Loucy (cell line): ENCODE measurements at regions not wholly inside any gene's neighbourhood (a gene's known extent, or its start where the extent isn't known, plus 50 kb on each side); places are given as distances from the start of the nearest gene placed in this dataset.
A peak's percentile ranks its signal among the peaks of the same experiment; 100 is the strongest.

Experiments
- H2AFZ ChIP-seq: fragments of 200-600 bp; sonication (generic); 2 replicates; pipeline ENCODE4 v1.6.0; 2016; ENCODE audit warnings: antibody characterized with exemption, mild to moderate bottlenecking, low read length, moderate library complexity
- H3F3A ChIP-seq: fragments of 200-600 bp; 2 replicates; pipeline ENCODE4 v1.6.0; 2016; ENCODE audit warnings: antibody characterized with exemption, low read depth, mild to moderate bottlenecking
- H3K27me3 ChIP-seq: fragments of 200-600 bp; sonication (generic); 2 replicates; pipeline ENCODE4 v1.6.1; 2014; ENCODE audit warnings: low read length, mild to moderate bottlenecking; ENCODE audit not compliant: insufficient read depth, poor library complexity, severe bottlenecking
- H3K36me3 ChIP-seq: fragments of 200-600 bp; sonication (generic); 2 replicates; pipeline ENCODE4 v1.6.1; 2016; ENCODE audit warnings: low read length; ENCODE audit not compliant: insufficient read depth
- H3K4me1 ChIP-seq: fragments of 200-600 bp; sonication (generic); 2 replicates; pipeline ENCODE4 v1.5.1; 2014; ENCODE audit warnings: low read length, mild to moderate bottlenecking; ENCODE audit not compliant: insufficient read depth, poor library complexity, severe bottlenecking
- H3K4me2 ChIP-seq: fragments of 200-600 bp; sonication (generic); 2 replicates; pipeline ENCODE4 v1.6.0; 2014; ENCODE audit warnings: antibody characterized with exemption, low read length, low read depth, mild to moderate bottlenecking; ENCODE audit not compliant: poor library complexity, severe bottlenecking
- H3K4me3 ChIP-seq: fragments of 200-600 bp; sonication (generic); 2 replicates; pipeline ENCODE4 v1.5.1; 2014; ENCODE audit warnings: low read length, mild to moderate bottlenecking, mixed read lengths; ENCODE audit not compliant: poor library complexity, severe bottlenecking
- H3K79me2 ChIP-seq: fragments of 200-600 bp; sonication (generic); 2 replicates; pipeline ENCODE4 v1.6.1; 2014; ENCODE audit warnings: low read length; ENCODE audit not compliant: insufficient read depth
- H3K9ac ChIP-seq: fragments of 200-600 bp; sonication (generic); 2 replicates; pipeline ENCODE4 v1.6.0; 2014; ENCODE audit warnings: mild to moderate bottlenecking, low read depth, low read length, moderate library complexity; ENCODE audit not compliant: poor library complexity, severe bottlenecking
- H3K9me2 ChIP-seq: fragments of 200-600 bp; sonication (generic); replicated peaks from 2 replicates; pipeline ENCODE4 v1.6.1; 2016; ENCODE audit warnings: low read depth, low read length, mixed read lengths
- H3K9me3 ChIP-seq: fragments of 200-600 bp; sonication (generic); 2 replicates; pipeline ENCODE4 v1.6.1; 2014; ENCODE audit warnings: mild to moderate bottlenecking, antibody characterized with exemption, low read length, low read depth; ENCODE audit not compliant: insufficient read depth
- H4K20me1 ChIP-seq: fragments of 200-600 bp; sonication (generic); 2 replicates; pipeline ENCODE4 v1.6.0; 2014; ENCODE audit warnings: antibody characterized with exemption, low read length, mild to moderate bottlenecking; ENCODE audit not compliant: insufficient read depth, poor library complexity, severe bottlenecking
- CTCF ChIP-seq: fragments of 200-600 bp; sonication (generic); conservative IDR thresholded peaks from 2 replicates; pipeline ENCODE4 v1.5.1; 2014; ENCODE audit warnings: mild to moderate bottlenecking, antibody characterized with exemption, low read length
- EZH2phosphoT487 ChIP-seq: fragments of 200-600 bp; IDR thresholded peaks from 2 replicates; pipeline ENCODE4 v1.6.1; 2018; ENCODE audit warnings: antibody characterized with exemption, mild to moderate bottlenecking, moderate library complexity, borderline replicate concordance

- Histone ChIP-seq H3K9ac (peak overlapping the region; percentile 81), H3K9me3 (no peaks in the 10 kb centered on the region), H3K4me3 (peak overlapping the region; percentile 68), H3K4me2 (peak overlapping the region; percentile 86), H2AFZ (no peak overlapping the region), H3F3A (no peaks in the 10 kb centered on the region; the same call in 1 of the 2 replicates), H3K27me3 (no peaks in the 10 kb centered on the region), H4K20me1 (no peaks in the 10 kb centered on the region), H3K36me3 (no peaks in the 10 kb centered on the region), H3K9me2 (no peaks in the 10 kb centered on the region), H3K4me1 (peaks cover 42% of the 10 kb centered on the region), H3K79me2 (no peaks in the 10 kb centered on the region)
- TF ChIP-seq CTCF (no peak), EZH2phosphoT487 (no peak)
Observed at GRCh38 chr22:27669798-27670599, 131.6 kb downstream of the MN1 start.

GRCh38 chr22:27670701-27671412, 130.7 kb downstream of the MN1 start:
- Histone ChIP-seq H3K4me1 (peaks cover 42% of the 10 kb centered on the region), H3K27me3 (no peaks in the 10 kb centered on the region), H3K9me3 (no peaks in the 10 kb centered on the region)

GRCh38 chr22:27671413-27671935, 130.1 kb downstream of the MN1 start:
- peaks cover 42% of the 10 kb centered on the region for H3K4me1 ChIP-seq

More at GRCh38 chr22:27670701-27671412, 130.7 kb downstream of the MN1 start:
- H3K79me2 ChIP-seq, result no peaks in the 10 kb centered on the region
- peak overlapping the region; percentile 81 for H3K9ac ChIP-seq
- no peaks in the 10 kb centered on the region; the same call in 1 of the 2 replicates for H3F3A ChIP-seq
- H4K20me1 ChIP-seq, result no peaks in the 10 kb centered on the region
- TF ChIP-seq EZH2phosphoT487 (no peak), CTCF (no peak)
- H3K4me3 ChIP-seq, result peak overlapping the region; percentile 68
- H3K36me3 ChIP-seq, result no peaks in the 10 kb centered on the region
- H2AFZ ChIP-seq, result peak overlapping the region; percentile 61; the same call in 1 of the 2 replicates
- no peaks in the 10 kb centered on the region for H3K9me2 ChIP-seq
- H3K4me2 ChIP-seq, result peak overlapping the region; percentile 86

More at GRCh38 chr22:27671413-27671935, 130.1 kb downstream of the MN1 start:
- TF ChIP-seq EZH2phosphoT487 (no peak), CTCF (no peak)
- H3K9ac ChIP-seq, result peak overlapping the region; percentile 81
- H3K4me3 ChIP-seq, result peak overlapping the region; percentile 68
- H3K9me2 ChIP-seq, result no peaks in the 10 kb centered on the region
- H3K4me2 ChIP-seq, result peak overlapping the region; percentile 86
- H3K36me3 ChIP-seq, result no peaks in the 10 kb centered on the region
- H2AFZ ChIP-seq, result no peak overlapping the region
- H3K79me2 ChIP-seq, result no peaks in the 10 kb centered on the region
- H4K20me1 ChIP-seq, result no peaks in the 10 kb centered on the region
- H3K27me3 ChIP-seq, result no peaks in the 10 kb centered on the region
- no peaks in the 10 kb centered on the region; the same call in 1 of the 2 replicates for H3F3A ChIP-seq
- no peaks in the 10 kb centered on the region for H3K9me3 ChIP-seq
